GM21717 (cell line): ENCODE measurements at regions not wholly inside any gene's neighbourhood (a gene's known extent, or its start where the extent isn't known, plus 50 kb on each side); places are given as distances from the start of the nearest gene placed in this dataset.
"Not testable (repeated sequence)": the region's sequence is repeated elsewhere in the genome, so short reads cannot be mapped to it uniquely, and the experiment has no call there.

Experiments
- ATAC-seq: cut with Tn5 transposase; IDR thresholded peaks from one replicate; pipeline ENCODE4 v1.9.1; 2021; ENCODE audit warnings: mild to moderate bottlenecking, moderate library complexity; ENCODE audit not compliant: unreplicated experiment

- ATAC-seq: peak; percentile 79
Observed at GRCh38 chr7:32691965-32692815, 196.9 kb downstream of the AVL9 start.

- not testable (repeated sequence) for ATAC-seq
Observed at GRCh38 chr7:32688092-32688491, 192.8 kb downstream of the AVL9 start.

DNA sequence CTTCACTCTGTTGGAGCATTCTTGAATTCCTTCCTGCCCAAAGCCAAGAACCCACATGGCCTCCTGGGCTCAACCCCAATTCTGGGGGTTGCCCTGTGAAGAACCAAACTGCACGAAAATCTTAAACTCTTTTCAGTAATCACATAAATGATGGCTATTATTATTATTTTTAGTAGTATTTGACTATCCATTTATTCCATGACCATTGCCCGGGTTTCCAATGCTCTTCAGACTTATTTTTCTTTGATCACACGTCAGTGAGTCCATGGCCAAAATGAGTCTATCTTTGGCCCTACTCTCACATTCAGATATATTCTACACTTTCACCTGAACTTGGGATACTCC, 185.9 kb downstream of the AVL9 start:
- ATAC-seq: no peak

DNA sequence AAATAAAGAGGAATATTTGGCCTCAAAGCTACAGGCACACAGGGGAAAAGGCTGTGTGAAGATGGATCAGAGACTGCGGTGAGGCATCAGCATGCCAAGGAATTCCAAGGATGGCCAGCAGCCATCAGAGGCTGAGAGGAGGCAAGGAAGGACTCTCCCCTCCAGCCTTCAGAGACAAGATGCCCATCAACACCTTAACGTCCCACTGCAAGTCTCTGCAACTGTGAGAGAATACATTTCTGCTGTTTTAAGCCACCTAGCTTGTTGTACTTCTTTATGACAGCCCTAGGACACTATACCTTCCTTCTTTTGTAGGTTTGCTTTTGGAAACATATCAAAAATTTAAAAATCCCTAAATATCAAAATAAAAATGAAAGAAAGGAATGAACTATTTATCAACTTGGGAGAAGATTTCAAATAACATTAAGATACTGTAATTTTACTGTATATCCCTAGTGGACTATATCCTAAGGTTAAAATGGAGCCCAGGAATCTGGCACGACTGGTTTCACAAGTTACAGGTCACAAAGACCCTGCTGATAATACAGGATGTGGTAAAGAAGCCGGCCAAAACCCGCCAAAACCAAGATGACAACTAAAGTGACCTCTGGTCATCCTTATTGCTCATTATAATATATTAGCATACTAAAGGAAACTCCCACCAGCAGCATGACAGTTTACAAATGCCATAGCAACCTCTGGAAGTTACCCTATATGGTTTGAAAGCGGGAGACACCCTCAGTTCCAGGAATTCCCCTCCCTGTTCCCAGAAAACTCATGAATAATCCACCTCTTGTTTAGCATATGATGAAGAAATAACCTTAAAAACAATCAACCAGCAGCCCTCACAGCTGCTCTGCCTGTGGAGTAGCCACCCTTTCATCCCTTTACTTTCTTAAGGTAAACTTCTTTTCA, 185.2 kb downstream of the AVL9 start:
- no peak for ATAC-seq

DNA sequence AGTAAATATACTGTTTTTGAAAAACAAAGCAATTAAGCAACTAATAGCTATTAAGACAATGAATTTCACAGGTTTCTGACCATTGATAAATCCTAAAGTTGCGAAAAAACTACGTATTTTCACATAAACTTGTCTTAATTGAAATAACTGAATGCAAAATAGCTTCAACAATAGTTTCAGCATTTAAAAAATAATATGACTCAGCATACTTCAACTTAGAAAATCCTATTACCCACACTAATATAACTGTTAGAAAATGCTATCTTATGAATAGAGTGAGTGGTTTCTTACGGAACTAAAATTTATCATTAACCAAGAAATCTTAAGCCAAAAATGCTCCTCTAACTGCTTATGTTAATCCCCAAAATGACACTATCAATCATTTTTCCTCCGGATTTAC, 183.9 kb downstream of the AVL9 start:
- ATAC-seq: no peak

DNA sequence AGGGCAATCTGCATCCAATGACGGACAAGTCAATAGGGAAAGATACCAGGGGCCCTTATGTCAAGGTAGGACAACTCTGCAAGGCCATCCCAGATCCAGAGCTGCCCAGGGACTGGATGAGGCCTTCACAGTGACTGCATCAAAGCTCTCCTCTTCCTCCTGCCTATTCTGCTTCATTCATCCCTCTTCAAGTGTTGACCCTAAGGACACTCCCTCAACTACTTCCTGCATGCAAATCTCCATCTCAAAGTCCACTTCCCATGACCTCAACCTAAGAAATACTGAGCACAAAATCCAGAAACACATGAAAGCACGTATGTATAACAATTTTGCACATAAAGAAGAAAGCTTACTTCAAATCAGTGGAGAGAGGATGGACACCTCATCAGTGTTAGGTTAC, 182.3 kb downstream of the AVL9 start:
- ATAC-seq: no peak

GRCh38 chr7:32676249-32676941, 181.1 kb downstream of the AVL9 start:
- ATAC-seq: no peak

GRCh38 chr7:32673275-32673983, 178.1 kb downstream of the AVL9 start:
- no peak for ATAC-seq

- ATAC-seq: no peak
Observed at GRCh38 chr7:32670110-32671025, 175.1 kb downstream of the AVL9 start.

- ATAC-seq: not testable (repeated sequence)
Observed at GRCh38 chr7:32669173-32669870, 174.0 kb downstream of the AVL9 start.

DNA sequence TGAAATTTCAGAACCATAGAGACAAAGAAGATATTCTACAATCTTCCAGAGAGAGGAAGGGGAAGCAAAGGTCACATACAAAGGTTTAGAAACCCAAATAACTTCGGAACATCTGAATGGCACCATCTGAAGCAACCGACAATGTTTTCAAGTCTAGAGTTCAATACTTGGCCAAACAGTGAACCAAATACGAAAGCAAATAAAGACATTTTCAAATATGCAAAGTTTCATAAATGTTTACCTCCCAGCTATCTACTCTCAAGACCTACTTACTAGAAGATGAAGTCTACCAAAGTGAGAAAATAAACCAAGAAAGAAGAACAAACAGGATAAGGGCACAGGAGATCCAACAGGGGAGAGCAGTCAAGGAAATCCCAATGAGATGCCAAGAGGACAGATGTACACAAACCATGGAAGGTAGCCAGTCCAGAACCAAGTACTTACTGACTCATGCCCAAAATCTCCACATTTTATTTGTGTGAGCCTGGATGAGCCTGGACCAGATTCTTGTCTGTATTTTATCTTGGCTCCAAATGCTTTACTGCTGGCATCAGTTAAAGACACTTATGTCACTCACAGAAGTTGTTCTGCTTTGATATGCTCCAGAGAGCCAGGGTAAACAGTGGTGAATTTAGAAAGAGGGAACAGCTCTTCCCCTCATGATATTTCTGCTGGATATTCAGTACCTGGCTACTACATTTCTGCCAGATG, 173.3 kb downstream of the AVL9 start:
- not testable (repeated sequence) for ATAC-seq

GRCh38 chr7:32667586-32667985, 172.3 kb downstream of the AVL9 start:
- ATAC-seq: not testable (repeated sequence)

DNA sequence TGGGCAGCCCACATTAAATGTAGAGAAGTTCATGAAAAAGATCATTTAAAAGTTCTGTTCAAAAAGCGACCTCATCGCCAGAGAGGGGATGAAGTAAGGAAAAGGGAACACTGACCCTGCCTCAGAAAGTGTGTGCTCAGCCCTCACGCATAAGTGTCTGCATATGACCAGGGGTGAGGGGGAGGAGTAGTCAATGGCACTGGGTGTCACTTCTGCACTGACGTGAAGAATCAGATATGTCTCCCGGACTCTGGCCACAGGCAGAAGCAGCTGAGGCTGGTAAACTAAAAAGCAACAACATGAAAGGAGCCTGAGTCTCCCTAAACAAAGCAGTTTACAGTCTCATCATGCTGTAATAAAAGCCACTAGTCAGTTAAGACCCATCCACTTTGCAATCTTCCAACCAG, 168.5 kb downstream of the AVL9 start:
- not testable (repeated sequence) for ATAC-seq

- ATAC-seq: not testable (repeated sequence)
Observed at GRCh38 chr7:32662509-32662908, 167.2 kb downstream of the AVL9 start.

GRCh38 chr7:32661929-32662328, 166.6 kb downstream of the AVL9 start:
- ATAC-seq: no peak

DNA sequence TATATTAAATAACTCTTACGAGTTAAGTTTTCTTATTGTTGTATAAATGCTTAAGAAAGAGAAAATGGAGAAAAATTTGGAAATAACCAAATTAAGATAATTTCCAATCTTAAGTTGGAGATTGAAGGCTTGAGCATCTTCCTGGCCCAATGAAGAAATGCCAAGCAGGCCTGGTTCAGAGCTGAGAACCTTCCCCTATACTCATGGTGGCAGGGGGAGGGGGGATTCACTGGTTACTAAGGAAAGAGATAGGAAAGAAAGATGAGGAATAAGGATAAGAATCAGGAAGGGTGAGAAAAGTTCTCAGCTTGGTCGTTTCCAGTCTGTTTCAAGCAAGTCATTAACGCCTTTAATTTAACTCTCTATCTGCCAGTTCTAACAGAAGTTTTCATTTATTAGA, 166.2 kb downstream of the AVL9 start:
- no peak for ATAC-seq

DNA sequence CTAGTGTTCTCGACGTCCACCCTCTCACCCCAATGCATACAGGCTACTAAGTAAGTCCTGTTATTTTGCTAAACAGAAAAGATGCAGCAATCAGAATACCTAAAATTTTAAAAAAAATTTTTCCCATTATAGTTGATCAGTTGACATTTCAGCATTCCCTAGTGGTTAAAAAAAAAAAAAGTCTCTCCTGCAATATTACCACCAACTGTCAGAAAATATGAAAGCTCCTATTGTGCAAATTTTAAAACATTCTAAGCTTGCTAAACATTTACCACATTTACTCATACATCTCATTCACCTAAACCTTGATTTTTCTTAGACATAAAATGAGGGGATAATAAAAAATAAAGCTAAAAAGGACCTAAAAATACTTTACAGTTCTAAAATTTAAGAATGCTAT, 165.6 kb downstream of the AVL9 start:
- ATAC-seq: no peak

- ATAC-seq: no peak
Observed at GRCh38 chr7:32659853-32660252, 164.6 kb downstream of the AVL9 start.
